Esophagus squamous epithelium (tissue), 5 donors: ENCODE measurements at regions not wholly inside any gene's neighbourhood (a gene's known extent, or its start where the extent isn't known, plus 50 kb on each side); places are given as distances from the start of the nearest gene placed in this dataset.

Source experiments
- DNase-seq: peaks from one replicate; lab custom pipeline; 2025; lab: John Stamatoyannopoulos, UW
- H3K27ac ChIP-seq, 4 donors: fragments of 200-600 bp; sonication (generic); one replicate each; pipeline ENCODE4 v1.5.1; 2016 to 2019; ENCODE audit warnings: mild to moderate bottlenecking in 1 of 4
- H3K27me3 ChIP-seq, 4 donors: fragments of 200-600 bp; sonication (generic); 1 replicate in 3 of 4; 2 replicates in 1 of 4; pipeline versions ENCODE4 v1.5.1 to v1.6.0; 2017 to 2021; ENCODE audit warnings: antibody characterized with exemption in 1 of 4
- H3K36me3 ChIP-seq, 3 donors: fragments of 200-600 bp; sonication (generic); one replicate each; pipeline ENCODE4 v1.5.1; 2016 to 2019
- H3K4me1 ChIP-seq, 3 donors: fragments of 200-600 bp; sonication (generic); one replicate each; pipeline ENCODE4 v1.5.1; 2017 to 2019
- H3K4me3 ChIP-seq, 4 donors: fragments of 200-600 bp; sonication (generic); 1 replicate in 3 of 4; 2 replicates in 1 of 4; pipeline ENCODE4 v1.5.1; 2016 to 2019; ENCODE audit warnings: mild to moderate bottlenecking in 2 of 4, moderate library complexity in 1 of 4
- H3K9me3 ChIP-seq, 3 donors: fragments of 200-600 bp; sonication (generic); one replicate each; pipeline ENCODE4 v1.5.1; 2016 to 2019
- POLR2A ChIP-seq, 4 donors: fragments of 450-650 bp; IDR thresholded peaks; one replicate each; pipeline ENCODE4 v1.6.1; 2017; ENCODE audit warnings: antibody characterized with exemption in 4 of 4, mild to moderate bottlenecking in 4 of 4, moderate library complexity in 3 of 4
- WGBS, 2 donors: methylation state at CpG; one replicate each; pipeline ENCODE4 v1.1.5; 2018; 5-methylcytosine and 5-hydroxymethylcytosine counted together
- intact Hi-C: fragments of 100-400 bp; cut with DNase I; formaldehyde crosslinking; loops from one replicate; pipeline ENCODE4 v1.15.0; 2022
- TF ChIP-seq, protein P1 (sequence below), 6 experiments: fragments of 450-650 bp in 4 of 6; fragments of 200-600 bp in 2 of 6; sonication (generic) in 2 of 6; IDR thresholded peaks; one replicate each; pipeline ENCODE4 v1.5.1; 2016 to 2019; ENCODE audit warnings: antibody characterized with exemption in 6 of 6, mild to moderate bottlenecking in 4 of 6, moderate library complexity in 4 of 6
- donor health status: DM: yes; HTN: yes; CAD: no.

DNA sequence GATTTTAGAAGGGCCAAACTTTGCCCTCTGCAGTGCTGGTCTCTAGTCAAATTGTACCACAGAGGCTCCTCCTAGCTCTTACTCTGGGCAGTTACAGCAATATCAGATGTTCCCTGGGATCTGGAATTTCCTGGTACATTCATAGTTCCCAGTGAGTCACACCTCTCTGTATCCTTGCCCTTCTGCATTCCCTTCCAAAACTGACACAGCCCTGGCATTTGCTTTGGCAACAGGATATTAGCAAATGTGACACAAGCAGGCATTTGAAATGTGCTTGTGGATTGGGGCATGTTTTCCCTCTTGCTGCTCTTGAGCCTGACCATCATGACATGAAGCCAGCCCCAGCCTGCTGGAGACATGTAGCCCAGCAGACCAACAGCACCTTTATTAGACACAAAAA is 284.7 kb upstream of the AKR1E2 start:
- TF ChIP-seq POLR2A (IDR thresholded peaks at IDR 0.05), result no peak
- TF ChIP-seq, protein P1, sequence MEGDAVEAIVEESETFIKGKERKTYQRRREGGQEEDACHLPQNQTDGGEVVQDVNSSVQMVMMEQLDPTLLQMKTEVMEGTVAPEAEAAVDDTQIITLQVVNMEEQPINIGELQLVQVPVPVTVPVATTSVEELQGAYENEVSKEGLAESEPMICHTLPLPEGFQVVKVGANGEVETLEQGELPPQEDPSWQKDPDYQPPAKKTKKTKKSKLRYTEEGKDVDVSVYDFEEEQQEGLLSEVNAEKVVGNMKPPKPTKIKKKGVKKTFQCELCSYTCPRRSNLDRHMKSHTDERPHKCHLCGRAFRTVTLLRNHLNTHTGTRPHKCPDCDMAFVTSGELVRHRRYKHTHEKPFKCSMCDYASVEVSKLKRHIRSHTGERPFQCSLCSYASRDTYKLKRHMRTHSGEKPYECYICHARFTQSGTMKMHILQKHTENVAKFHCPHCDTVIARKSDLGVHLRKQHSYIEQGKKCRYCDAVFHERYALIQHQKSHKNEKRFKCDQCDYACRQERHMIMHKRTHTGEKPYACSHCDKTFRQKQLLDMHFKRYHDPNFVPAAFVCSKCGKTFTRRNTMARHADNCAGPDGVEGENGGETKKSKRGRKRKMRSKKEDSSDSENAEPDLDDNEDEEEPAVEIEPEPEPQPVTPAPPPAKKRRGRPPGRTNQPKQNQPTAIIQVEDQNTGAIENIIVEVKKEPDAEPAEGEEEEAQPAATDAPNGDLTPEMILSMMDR (IDR thresholded peaks at IDR 0.05), result peak in 4 of 6 experiments; percentile 5 to 44 (median 22)
- Histone ChIP-seq H3K9me3 (no peaks in the 10 kb centered on the region), H3K36me3 (no peaks in the 10 kb centered on the region), H3K4me3 (no peak overlapping the region), H3K27ac (peak overlapping the region in 3 of 4 donors; percentile 31 to 40 (median 39)), H3K27me3 (no peaks in the 10 kb centered on the region), H3K4me1 (peaks cover 0 to 22% (median 12%) of the 10 kb centered on the region in 3 donors)
- intact Hi-C loops, result no loop called here
- no peak for DNase-seq

DNA sequence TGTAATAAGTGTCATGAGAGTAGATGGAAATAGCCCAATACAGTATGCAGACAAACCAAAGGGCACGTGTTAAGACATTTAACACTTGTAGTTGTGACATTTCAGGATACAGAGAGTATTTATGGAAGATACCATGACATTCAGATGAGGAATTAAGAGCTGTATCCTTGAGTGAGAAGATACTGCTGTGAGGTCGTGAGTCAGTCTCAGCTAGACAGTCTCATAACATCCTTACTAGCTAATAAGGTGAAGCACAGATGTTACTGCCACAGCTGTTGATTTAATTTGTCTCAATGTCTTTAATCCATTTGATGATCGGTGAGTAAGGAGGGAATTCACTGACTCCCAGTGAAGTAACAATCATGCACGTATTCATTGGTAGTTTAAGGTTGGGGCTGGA is 288.0 kb upstream of the AKR1E2 start:
- H3K4me3 ChIP-seq, result no peak overlapping the region
- no peaks in the 10 kb centered on the region for H3K27me3 ChIP-seq
- peaks cover 0 to 29% (median 10%) of the 10 kb centered on the region in 3 donors for H3K4me1 ChIP-seq
- TF ChIP-seq, protein P1 (IDR thresholded peaks at IDR 0.05), result no peak
- TF ChIP-seq POLR2A (IDR thresholded peaks at IDR 0.05), result no peak
- 80 to 87% methylated on average over 4 of the region's 4 CpGs for WGBS, 2 donors
- no peaks in the 10 kb centered on the region for H3K36me3 ChIP-seq
- no peak overlapping the region for H3K27ac ChIP-seq
- no peaks in the 10 kb centered on the region for H3K9me3 ChIP-seq
- DNase-seq, result no peak
- intact Hi-C loops, result loop anchor here (10.0 kb wide), 1 partner anchor 227 kb away; no protein-coding TSS in a partner anchor

DNA sequence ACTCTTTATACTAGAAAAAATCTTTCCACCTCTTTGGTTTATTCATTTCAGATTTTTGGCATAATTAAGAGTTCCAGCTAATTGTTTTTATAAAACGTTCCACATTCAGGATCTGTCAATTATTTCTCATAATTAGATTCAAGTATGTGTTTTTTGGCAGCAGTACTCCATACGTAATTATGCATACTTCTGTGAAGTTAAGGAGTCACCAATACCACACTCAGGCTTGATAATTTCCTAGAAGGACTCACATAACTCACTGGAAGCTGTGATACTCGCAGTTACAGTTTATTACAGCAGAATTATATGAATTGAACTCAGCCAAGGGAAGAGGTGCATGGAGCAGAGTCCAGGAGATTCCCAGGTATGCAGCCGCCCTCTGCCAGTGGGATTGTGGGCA is 290.5 kb upstream of the AKR1E2 start:
- no peak overlapping the region for H3K4me3 ChIP-seq
- no peaks in the 10 kb centered on the region for H3K9me3 ChIP-seq
- intact Hi-C loops, result loop anchor here (10.0 kb wide), 1 partner anchor 229 kb away; no protein-coding TSS in a partner anchor
- no peak for TF ChIP-seq POLR2A (IDR thresholded peaks at IDR 0.05)
- TF ChIP-seq, protein P1 (IDR thresholded peaks at IDR 0.05), result no peak
- no peaks in the 10 kb centered on the region for H3K36me3 ChIP-seq
- DNase-seq, result no peak
- no peak overlapping the region for H3K27ac ChIP-seq
- no peaks in the 10 kb centered on the region for H3K27me3 ChIP-seq
- 56 to 71% methylated on average over 3 to 4 of the region's 4 CpGs for WGBS, 2 donors
- H3K4me1 ChIP-seq, result peaks cover 0 to 25% (median 4%) of the 10 kb centered on the region in 3 donors

DNA sequence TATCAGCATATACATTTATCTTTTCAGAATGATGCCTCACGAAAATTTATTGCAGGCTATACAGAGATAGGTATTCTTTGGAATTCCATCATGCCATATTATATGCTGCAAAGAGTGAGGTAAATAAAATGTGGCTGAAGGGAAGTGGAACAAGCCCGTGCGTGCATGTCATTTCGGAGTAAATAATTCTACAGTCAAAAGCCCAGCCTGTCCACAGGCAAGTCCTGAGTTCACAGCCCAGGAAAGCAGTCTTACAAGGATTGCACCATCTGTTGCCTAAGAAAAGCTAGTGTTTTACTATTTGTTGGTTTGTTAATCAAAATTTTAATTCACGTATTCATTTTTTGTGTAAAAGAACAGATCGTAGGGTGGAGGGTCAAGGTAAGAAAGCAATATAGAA is 292.4 kb upstream of the AKR1E2 start:
- no peaks in the 10 kb centered on the region for H3K36me3 ChIP-seq
- no peaks in the 10 kb centered on the region for H3K9me3 ChIP-seq
- DNase-seq, result no peak
- no peak overlapping the region for H3K4me3 ChIP-seq
- no peak overlapping the region for H3K27ac ChIP-seq
- intact Hi-C loops, result loop anchor here (10.0 kb wide), 1 partner anchor 231 kb away; no protein-coding TSS in a partner anchor
- H3K27me3 ChIP-seq, result no peaks in the 10 kb centered on the region
- H3K4me1 ChIP-seq, result peaks cover 0 to 15% (median 4%) of the 10 kb centered on the region in 3 donors
- TF ChIP-seq, protein P1 (IDR thresholded peaks at IDR 0.05), result no peak
- TF ChIP-seq POLR2A (IDR thresholded peaks at IDR 0.05), result no peak
- WGBS, 2 donors, result 46 to 62% methylated on average over 6 of the region's 6 CpGs

DNA sequence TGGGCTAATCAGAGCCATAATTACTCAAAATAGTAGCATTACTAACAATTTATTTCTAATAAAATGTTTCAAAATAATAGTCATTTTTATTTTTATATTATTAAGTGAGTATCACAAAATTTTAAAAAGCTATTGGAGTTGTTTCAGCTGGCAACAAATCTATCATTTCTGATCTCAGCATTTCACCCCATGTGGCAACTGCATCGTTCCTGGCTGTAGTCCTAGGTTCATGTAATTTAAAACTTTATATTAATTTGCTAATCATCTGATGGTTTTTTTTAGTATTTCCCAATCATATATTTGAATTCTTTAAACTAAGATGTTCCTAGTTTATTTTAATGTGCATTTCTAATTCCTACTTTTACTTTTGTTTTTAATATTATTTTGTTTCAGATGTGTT is 293.0 kb upstream of the AKR1E2 start:
- Histone ChIP-seq H3K9me3 (no peaks in the 10 kb centered on the region), H3K27me3 (no peaks in the 10 kb centered on the region), H3K27ac (peak overlapping the region in 2 of 4 donors; percentile 7 to 14), H3K4me1 (peaks cover 0 to 15% (median 4%) of the 10 kb centered on the region in 3 donors), H3K36me3 (no peaks in the 10 kb centered on the region), H3K4me3 (no peak overlapping the region)
- no peak for DNase-seq
- intact Hi-C loops, result loop anchor here (10.0 kb wide), 1 partner anchor 232 kb away; no protein-coding TSS in a partner anchor
- TF ChIP-seq, protein P1 (IDR thresholded peaks at IDR 0.05), result no peak
- no peak for TF ChIP-seq POLR2A (IDR thresholded peaks at IDR 0.05)
- WGBS, 2 donors, result 26 to 31% methylated on average over 1 of the region's 1 CpG
